Activated CD8-positive, alpha-beta T cell treated with anti-CD3 and anti-CD28 coated beads for 36 hours (primary cell): ENCODE measurements at regions not wholly inside any gene's neighbourhood (a gene's known extent, or its start where the extent isn't known, plus 50 kb on each side); places are given as distances from the start of the nearest gene placed in this dataset.

Experiments used
- ATAC-seq: fragments of 200-7000 bp; cut with Tn5 transposase; one replicate; pipeline ENCODE4 v1.10.0; 2021; ENCODE audit warnings: mild to moderate bottlenecking, moderate library complexity
- CTCF ChIA-PET: fragments of 350-600 bp; sonication (Branson Sonifier 250); formaldehyde crosslinking; loops from one replicate; lab custom pipeline; 2021; ENCODE audit warnings: antibody characterized with exemption; lab: Charles Lee
- POLR2A ChIA-PET: fragments of 350-600 bp; sonication (Branson Sonifier 250); formaldehyde crosslinking; loops from one replicate; lab custom pipeline; 2021; ENCODE audit warnings: antibody characterized with exemption; lab: Charles Lee
- DNase-seq: peaks from one replicate; pipeline ENCODE4 v3.0.0-alpha.2; 2020
- H3K27ac Mint-ChIP-seq: one replicate; pipeline ENCODE4 v1.8.0; 2021; ENCODE audit warnings: mild to moderate bottlenecking, mixed read lengths
- H3K27me3 Mint-ChIP-seq: one replicate; pipeline ENCODE4 v1.8.0; 2021; ENCODE audit warnings: mixed read lengths
- H3K36me3 Mint-ChIP-seq: one replicate; pipeline ENCODE4 v1.8.0; 2021; ENCODE audit warnings: low read depth, mixed read lengths
- H3K4me1 Mint-ChIP-seq: one replicate; pipeline ENCODE4 v1.8.0; 2021; ENCODE audit warnings: low read depth, mixed read lengths
- H3K4me3 Mint-ChIP-seq: one replicate; pipeline ENCODE4 v1.8.0; 2021; ENCODE audit warnings: mild to moderate bottlenecking, moderate library complexity, mixed read lengths
- H3K9me3 Mint-ChIP-seq: one replicate; pipeline ENCODE4 v1.8.0; 2021; ENCODE audit warnings: mixed read lengths
- CTCF ChIP-seq: fragments of 200-600 bp; IDR thresholded peaks from one replicate; pipeline ENCODE4 v1.8.0; 2022; ENCODE audit warnings: antibody characterized with exemption, mild to moderate bottlenecking
- intact Hi-C: fragments of 100-400 bp; cut with micrococcal nuclease; formaldehyde crosslinking; loops from one replicate; pipeline ENCODE4 v1.10.0; 2022

- no peaks in the 10 kb centered on the region for H3K4me1 Mint-ChIP-seq
- CTCF ChIA-PET = no interaction called here
- H3K27me3 Mint-ChIP-seq = peaks cover 17% of the 10 kb centered on the region
- H3K27ac Mint-ChIP-seq = no peak overlapping the region
- peaks cover 4% of the 10 kb centered on the region for H3K9me3 Mint-ChIP-seq
- H3K4me3 Mint-ChIP-seq = no peak overlapping the region
- intact Hi-C loops = no loop called here
- ATAC-seq (no peak), DNase-seq (no peak)
- no peak for TF ChIP-seq CTCF
- H3K36me3 Mint-ChIP-seq = no peaks in the 10 kb centered on the region
- POLR2A ChIA-PET = no interaction called here
These were observed 54.3 kb upstream of the COL6A5 start for GRCh38 chr3:130291148-130291547.

GRCh38 chr3:130293247-130293646 is 52.2 kb upstream of the COL6A5 start:
- POLR2A ChIA-PET = no interaction called here
- Mint-ChIP-seq H3K27ac (no peak overlapping the region), H3K4me1 (no peaks in the 10 kb centered on the region), H3K4me3 (no peak overlapping the region), H3K9me3 (peaks cover 5% of the 10 kb centered on the region), H3K27me3 (peaks cover 13% of the 10 kb centered on the region), H3K36me3 (no peaks in the 10 kb centered on the region)
- CTCF ChIA-PET = no interaction called here
- intact Hi-C loops = no loop called here
- ATAC-seq (no peak), DNase-seq (no peak)
- TF ChIP-seq CTCF = no peak
